ENCODE measurements at regions not wholly inside any gene's neighbourhood (a gene's known extent, or its start where the extent isn't known, plus 50 kb on each side); places are given as distances from the start of the nearest gene placed in this dataset.

GRCh38 chr5:8650186-8650585 is 781.2 kb downstream of the MTRR start:
- no peak for TF ChIP-seq RELA (CRISPR knock-in tag; IDR thresholded peaks at IDR 0.05; ENCODE audit: borderline replicate concordance)
- no peak for TF ChIP-seq CTCF (IDR thresholded peaks at IDR 0.05)
- no peak for TF ChIP-seq SMAD3 (CRISPR knock-in tag; IDR thresholded peaks at IDR 0.05; ENCODE audit: borderline replicate concordance)
- TF ChIP-seq MAX (CRISPR knock-in tag; IDR thresholded peaks at IDR 0.05) = no peak
- no peak for TF ChIP-seq ZNF232 (CRISPR knock-in tag; IDR thresholded peaks at IDR 0.05)
- TF ChIP-seq NR3C1 (CRISPR knock-in tag; conservative IDR thresholded peaks at IDR 0.05; ENCODE audit: low read depth) = no peak
- no peak for TF ChIP-seq KAT7 (CRISPR knock-in tag; IDR thresholded peaks at IDR 0.05; ENCODE audit: borderline replicate concordance)
- no peak for TF ChIP-seq MLX (CRISPR knock-in tag; IDR thresholded peaks at IDR 0.05)
- no peak for TF ChIP-seq CREB1 (CRISPR knock-in tag; IDR thresholded peaks at IDR 0.05)
- no peak for TF ChIP-seq CREM (CRISPR knock-in tag; IDR thresholded peaks at IDR 0.05)
- TF ChIP-seq ATF2 (CRISPR knock-in tag; IDR thresholded peaks at IDR 0.05; ENCODE audit: borderline replicate concordance, low read depth) = no peak
